ENCODE measurements at regions not wholly inside any gene's neighbourhood (a gene's known extent, or its start where the extent isn't known, plus 50 kb on each side); places are given as distances from the start of the nearest gene placed in this dataset.
"Not testable (repeated sequence)": the region's sequence is repeated elsewhere in the genome, so short reads cannot be mapped to it uniquely, and the experiment has no call there.

DNA sequence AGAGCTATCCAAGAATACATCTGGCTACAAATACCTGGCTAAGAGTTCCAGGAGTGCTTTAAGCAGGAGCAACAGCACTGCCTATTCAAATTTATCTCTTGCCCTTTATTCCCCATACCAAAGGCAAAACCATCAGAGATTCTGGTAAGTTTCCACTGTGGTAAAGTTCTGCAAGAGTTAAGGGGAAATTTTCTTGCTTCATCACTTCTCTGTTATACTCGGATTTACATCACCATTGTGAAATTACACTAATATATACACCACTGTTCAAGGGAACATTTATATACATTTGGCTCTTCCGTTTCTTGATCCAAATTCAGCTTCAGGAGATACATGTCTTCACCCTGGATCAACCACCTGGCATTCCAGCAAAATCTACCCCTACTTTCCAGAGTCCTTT lies 70.8 kb upstream of the PTPN13 start:
- no peak overlapping the region for H3K4me3 ChIP-seq (ENCODE audit: low read depth, low read length)
- no peak for TF ChIP-seq CTCF (conservative IDR thresholded peaks at IDR 0.05; ENCODE audit: low read depth, low read length)
- DNase-seq (ENCODE audit: low read depth): no peak

DNA sequence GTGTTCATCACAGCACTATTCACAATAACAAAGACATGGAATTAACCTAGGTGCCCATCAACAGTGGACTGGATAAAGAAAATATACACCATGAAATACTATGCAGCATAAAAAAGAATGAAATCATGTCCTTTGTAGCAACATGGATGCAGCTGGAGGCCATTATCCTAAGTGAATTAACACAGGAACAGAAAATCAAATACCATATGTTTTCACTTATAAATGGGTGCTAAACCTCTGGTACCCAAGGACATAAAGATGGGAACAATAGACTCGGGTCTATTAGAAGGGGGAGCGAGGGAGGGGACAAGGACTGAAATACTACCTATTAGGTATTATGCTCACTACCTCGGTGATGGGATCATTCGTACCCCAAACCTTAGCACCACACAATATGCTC lies 66.4 kb upstream of the PTPN13 start:
- not testable (repeated sequence) for DNase-seq (ENCODE audit: low read depth); H3K4me3 ChIP-seq (ENCODE audit: low read depth, low read length)

GRCh38 chr4:86529436-86529835 lies 64.7 kb upstream of the PTPN13 start:
- no peak overlapping the region for H3K4me3 ChIP-seq (ENCODE audit: low read depth, low read length)
- no peak for TF ChIP-seq CTCF (conservative IDR thresholded peaks at IDR 0.05; ENCODE audit: low read depth, low read length)
- DNase-seq (ENCODE audit: low read depth): no peak

- no peak for DNase-seq (ENCODE audit: low read depth)
- no peak overlapping the region for H3K4me3 ChIP-seq (ENCODE audit: low read depth, low read length)
- TF ChIP-seq CTCF (conservative IDR thresholded peaks at IDR 0.05; ENCODE audit: low read depth, low read length): no peak
These were observed 63.9 kb upstream of the PTPN13 start for GRCh38 chr4:86530183-86530582.

GRCh38 chr4:86531440-86531839 lies 62.7 kb upstream of the PTPN13 start:
- no peak for TF ChIP-seq CTCF (conservative IDR thresholded peaks at IDR 0.05; ENCODE audit: low read depth, low read length)

DNA sequence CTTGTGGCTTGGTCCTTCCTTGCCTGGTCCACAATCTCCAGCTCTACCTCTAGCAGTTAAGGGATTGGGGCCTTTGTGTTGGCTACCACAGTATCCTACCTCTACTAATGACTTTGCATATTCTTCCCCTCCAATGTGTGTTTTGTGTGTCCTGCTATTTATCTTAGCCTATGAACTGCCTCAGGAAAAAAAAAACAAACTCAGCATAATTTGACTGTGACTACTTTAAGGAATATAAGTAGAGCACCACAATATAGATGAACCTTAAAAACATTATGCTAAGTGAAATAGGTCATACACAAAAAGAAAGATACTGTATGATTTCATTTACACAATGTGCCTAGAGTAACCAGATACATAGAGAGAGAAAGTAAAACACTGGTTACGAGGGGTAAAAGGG lies 61.3 kb upstream of the PTPN13 start:
- no peak for TF ChIP-seq CTCF (conservative IDR thresholded peaks at IDR 0.05; ENCODE audit: low read depth, low read length)
- H3K4me3 ChIP-seq (ENCODE audit: low read depth, low read length): no peak overlapping the region
- DNase-seq (ENCODE audit: low read depth): no peak

More at GRCh38 chr4:86531440-86531839, 62.7 kb upstream of the PTPN13 start:
- H3K4me3 ChIP-seq (ENCODE audit: low read depth, low read length): no peak overlapping the region
- DNase-seq (ENCODE audit: low read depth): no peak

GRCh38 chr4:86536151-86536550 lies 58.0 kb upstream of the PTPN13 start:
- no peak for TF ChIP-seq CTCF (conservative IDR thresholded peaks at IDR 0.05; ENCODE audit: low read depth, low read length)
- no peak for DNase-seq (ENCODE audit: low read depth)
- H3K4me3 ChIP-seq (ENCODE audit: low read depth, low read length): no peak overlapping the region
